ENCODE measurements at regions not wholly inside any gene's neighbourhood (a gene's known extent, or its start where the extent isn't known, plus 50 kb on each side); places are given as distances from the start of the nearest gene placed in this dataset.

DNA sequence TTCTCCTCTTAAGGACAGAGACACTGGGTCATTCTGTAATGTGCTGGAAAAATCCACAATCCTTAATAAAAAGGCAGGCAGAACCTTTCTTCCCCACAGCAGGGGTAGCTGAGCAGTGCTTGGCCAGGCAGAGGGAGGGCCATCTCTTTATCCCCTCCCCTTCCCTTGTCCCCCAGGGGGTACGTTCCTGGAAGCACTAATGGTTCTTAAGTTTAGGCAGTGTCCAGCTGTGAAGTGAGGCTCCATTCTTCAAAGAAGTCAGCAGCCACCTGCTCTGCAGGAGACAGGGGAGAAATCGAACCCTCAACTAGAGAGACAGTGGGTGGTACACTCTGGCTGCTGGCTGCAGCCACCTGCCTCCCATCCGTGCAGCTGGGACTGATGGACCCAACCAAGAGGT is 533.9 kb upstream of the CDH11 start:
- no peak for DNase-seq (ENCODE audit: low spot score in 2 of 2)
- Histone ChIP-seq H3K4me3 (no peak overlapping the region), H3K27me3 (no peaks in the 10 kb centered on the region), H3K36me3 (no peaks in the 10 kb centered on the region), H3K27ac (no peak overlapping the region), H3K9me3 (no peaks in the 10 kb centered on the region), H3K4me1 (peaks cover 14% of the 10 kb centered on the region)
- 81% methylated on average over 3 of the region's 3 CpGs for WGBS
- TF ChIP-seq, protein P1, sequence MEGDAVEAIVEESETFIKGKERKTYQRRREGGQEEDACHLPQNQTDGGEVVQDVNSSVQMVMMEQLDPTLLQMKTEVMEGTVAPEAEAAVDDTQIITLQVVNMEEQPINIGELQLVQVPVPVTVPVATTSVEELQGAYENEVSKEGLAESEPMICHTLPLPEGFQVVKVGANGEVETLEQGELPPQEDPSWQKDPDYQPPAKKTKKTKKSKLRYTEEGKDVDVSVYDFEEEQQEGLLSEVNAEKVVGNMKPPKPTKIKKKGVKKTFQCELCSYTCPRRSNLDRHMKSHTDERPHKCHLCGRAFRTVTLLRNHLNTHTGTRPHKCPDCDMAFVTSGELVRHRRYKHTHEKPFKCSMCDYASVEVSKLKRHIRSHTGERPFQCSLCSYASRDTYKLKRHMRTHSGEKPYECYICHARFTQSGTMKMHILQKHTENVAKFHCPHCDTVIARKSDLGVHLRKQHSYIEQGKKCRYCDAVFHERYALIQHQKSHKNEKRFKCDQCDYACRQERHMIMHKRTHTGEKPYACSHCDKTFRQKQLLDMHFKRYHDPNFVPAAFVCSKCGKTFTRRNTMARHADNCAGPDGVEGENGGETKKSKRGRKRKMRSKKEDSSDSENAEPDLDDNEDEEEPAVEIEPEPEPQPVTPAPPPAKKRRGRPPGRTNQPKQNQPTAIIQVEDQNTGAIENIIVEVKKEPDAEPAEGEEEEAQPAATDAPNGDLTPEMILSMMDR (IDR thresholded peaks at IDR 0.05): no peak
- TF ChIP-seq POLR2A (IDR thresholded peaks at IDR 0.05) (no peak), EP300 (IDR thresholded peaks at IDR 0.05) (no peak), POLR2AphosphoS5 (IDR thresholded peaks at IDR 0.05) (no peak)

DNA sequence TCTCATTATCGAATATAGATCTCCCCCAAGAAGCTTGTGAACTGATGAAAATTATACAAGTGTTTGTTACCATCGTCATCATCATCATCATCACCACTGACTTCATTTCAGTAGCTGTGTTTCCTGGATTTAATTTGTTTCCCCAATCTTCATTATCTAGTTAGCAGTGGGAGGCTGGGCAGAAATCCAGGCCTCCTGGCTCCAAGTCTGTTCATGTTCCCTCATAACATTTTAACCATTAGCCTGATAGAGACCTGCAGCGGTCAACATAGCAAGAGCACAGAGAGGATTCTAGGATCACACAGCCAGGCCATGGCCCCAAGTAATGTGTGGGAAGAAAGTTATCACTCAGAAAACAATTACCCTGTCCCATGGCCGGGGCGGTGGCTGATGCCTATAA is 526.2 kb upstream of the CDH11 start:
- no peak for DNase-seq (ENCODE audit: low spot score in 2 of 2)
- H3K27me3 ChIP-seq: no peaks in the 10 kb centered on the region
- WGBS: 93% methylated on average over 5 of the region's 5 CpGs
- TF ChIP-seq POLR2AphosphoS5 (IDR thresholded peaks at IDR 0.05): no peak
- TF ChIP-seq POLR2A (IDR thresholded peaks at IDR 0.05): no peak
- no peak for TF ChIP-seq EP300 (IDR thresholded peaks at IDR 0.05)
- TF ChIP-seq, protein P1 (IDR thresholded peaks at IDR 0.05): no peak
- H3K27ac ChIP-seq: no peak overlapping the region
- H3K4me1 ChIP-seq: no peaks in the 10 kb centered on the region
- no peaks in the 10 kb centered on the region for H3K36me3 ChIP-seq
- no peak overlapping the region for H3K4me3 ChIP-seq
- no peaks in the 10 kb centered on the region for H3K9me3 ChIP-seq

DNA sequence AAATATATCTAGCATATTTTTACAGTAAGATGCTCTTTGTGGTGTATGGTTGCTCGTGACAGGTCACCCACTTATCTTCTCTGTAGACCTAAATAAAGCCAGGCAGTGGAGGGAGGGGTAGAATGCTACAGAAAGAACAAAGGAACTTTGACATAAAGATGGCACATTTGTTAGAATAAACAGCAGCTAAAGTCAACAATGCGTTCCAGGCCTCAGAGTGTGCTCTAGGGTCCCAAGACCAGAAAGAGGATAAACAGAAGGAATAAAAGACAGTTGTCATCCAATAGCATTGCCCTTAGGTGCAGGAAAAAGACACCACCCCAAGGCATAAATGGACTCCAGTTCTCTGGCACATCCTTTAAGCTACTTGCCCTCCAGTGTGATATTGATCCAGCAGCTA is 523.0 kb upstream of the CDH11 start:
- no peak for TF ChIP-seq POLR2AphosphoS5 (IDR thresholded peaks at IDR 0.05)
- TF ChIP-seq EP300 (IDR thresholded peaks at IDR 0.05): no peak
- Histone ChIP-seq H3K4me3 (no peak overlapping the region), H3K4me1 (no peaks in the 10 kb centered on the region), H3K36me3 (no peaks in the 10 kb centered on the region), H3K27ac (no peak overlapping the region), H3K9me3 (no peaks in the 10 kb centered on the region), H3K27me3 (no peaks in the 10 kb centered on the region)
- DNase-seq (ENCODE audit: low spot score in 2 of 2): no peak
- WGBS: 74% methylated on average over 2 of the region's 2 CpGs

DNA sequence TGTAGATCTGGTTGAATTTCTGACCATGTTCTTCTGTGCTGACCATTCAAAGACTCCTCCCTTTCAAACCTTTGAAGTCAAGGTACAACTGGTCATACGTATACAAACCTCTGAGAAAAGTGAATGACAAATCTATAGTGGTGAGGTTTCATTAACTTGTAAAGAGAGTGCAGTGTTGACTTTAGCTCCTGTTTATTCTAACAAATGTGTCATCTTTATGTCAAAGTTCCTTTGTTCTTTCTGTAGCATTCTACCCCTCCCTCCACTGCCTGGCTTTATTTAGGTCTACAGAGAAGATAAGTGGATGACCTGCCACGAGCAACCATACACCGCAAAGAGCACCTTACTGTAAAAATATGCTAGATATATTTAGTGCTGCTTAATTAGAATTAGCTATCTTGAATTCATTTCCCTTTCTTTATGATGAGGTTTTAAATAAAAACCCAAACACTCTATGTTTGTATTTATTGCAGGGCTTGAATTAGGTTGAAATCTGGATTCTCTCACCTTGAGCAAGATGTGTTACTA is 520.0 kb upstream of the CDH11 start:
- Histone ChIP-seq H3K4me3 (no peak overlapping the region), H3K36me3 (no peaks in the 10 kb centered on the region), H3K27me3 (no peaks in the 10 kb centered on the region), H3K27ac (no peak overlapping the region), H3K9me3 (no peaks in the 10 kb centered on the region), H3K4me1 (no peaks in the 10 kb centered on the region)
- no peak for DNase-seq (ENCODE audit: low spot score in 2 of 2)
- TF ChIP-seq POLR2A (IDR thresholded peaks at IDR 0.05): no peak
- TF ChIP-seq, protein P1 (IDR thresholded peaks at IDR 0.05): no peak
- TF ChIP-seq EP300 (IDR thresholded peaks at IDR 0.05): no peak
- TF ChIP-seq POLR2AphosphoS5 (IDR thresholded peaks at IDR 0.05): no peak
- 92% methylated on average over 3 of the region's 3 CpGs for WGBS

DNA sequence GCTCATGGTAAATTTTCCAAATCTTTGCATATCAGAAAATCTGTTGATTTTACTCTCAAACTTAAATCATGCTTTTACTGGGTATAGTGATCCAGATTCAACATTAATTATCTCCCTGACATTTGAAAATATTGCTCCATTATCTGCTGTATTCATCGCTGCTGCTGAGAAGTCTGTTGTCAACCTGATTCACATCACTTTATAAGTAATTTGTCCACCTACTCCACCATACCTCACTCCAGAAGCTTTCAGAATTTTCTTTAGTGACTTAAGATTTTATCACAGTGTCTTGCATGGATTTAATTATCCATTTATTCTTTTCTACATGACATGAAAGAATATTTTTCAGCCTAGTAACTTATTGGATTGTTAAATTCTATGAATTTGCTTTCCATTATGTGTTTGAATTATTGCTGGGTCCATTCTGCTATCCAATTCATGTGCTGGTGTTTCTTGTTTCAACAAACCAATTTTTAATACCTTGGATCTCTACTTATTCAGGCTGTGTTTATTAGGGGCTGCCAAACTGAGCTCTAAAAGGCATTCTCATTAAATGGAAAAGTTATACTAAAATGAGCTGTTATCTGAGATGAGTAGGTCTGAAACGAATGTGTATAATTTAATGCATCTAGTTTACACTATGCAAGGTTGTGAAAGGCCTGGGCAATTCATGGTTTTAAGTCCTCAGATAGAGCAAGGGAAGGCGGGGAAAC is 519.3 kb upstream of the CDH11 start:
- no peaks in the 10 kb centered on the region for H3K36me3 ChIP-seq
- no peaks in the 10 kb centered on the region for H3K9me3 ChIP-seq
- no peaks in the 10 kb centered on the region for H3K27me3 ChIP-seq
- TF ChIP-seq POLR2AphosphoS5 (IDR thresholded peaks at IDR 0.05): no peak
- TF ChIP-seq POLR2A (IDR thresholded peaks at IDR 0.05): no peak
- TF ChIP-seq, protein P1 (IDR thresholded peaks at IDR 0.05): no peak
- no peak for TF ChIP-seq EP300 (IDR thresholded peaks at IDR 0.05)
- no peak overlapping the region for H3K27ac ChIP-seq
- WGBS: 89% methylated on average over 3 of the region's 3 CpGs
- no peak for DNase-seq (ENCODE audit: low spot score in 2 of 2)
- H3K4me1 ChIP-seq: no peaks in the 10 kb centered on the region
- H3K4me3 ChIP-seq: no peak overlapping the region

Data from suprapubic skin (tissue), 4 donors.